ENCODE measurements at regions not wholly inside any gene's neighbourhood (a gene's known extent, or its start where the extent isn't known, plus 50 kb on each side); places are given as distances from the start of the nearest gene placed in this dataset.
A peak's percentile ranks its signal among the peaks of the same experiment; 100 is the strongest.

DNA sequence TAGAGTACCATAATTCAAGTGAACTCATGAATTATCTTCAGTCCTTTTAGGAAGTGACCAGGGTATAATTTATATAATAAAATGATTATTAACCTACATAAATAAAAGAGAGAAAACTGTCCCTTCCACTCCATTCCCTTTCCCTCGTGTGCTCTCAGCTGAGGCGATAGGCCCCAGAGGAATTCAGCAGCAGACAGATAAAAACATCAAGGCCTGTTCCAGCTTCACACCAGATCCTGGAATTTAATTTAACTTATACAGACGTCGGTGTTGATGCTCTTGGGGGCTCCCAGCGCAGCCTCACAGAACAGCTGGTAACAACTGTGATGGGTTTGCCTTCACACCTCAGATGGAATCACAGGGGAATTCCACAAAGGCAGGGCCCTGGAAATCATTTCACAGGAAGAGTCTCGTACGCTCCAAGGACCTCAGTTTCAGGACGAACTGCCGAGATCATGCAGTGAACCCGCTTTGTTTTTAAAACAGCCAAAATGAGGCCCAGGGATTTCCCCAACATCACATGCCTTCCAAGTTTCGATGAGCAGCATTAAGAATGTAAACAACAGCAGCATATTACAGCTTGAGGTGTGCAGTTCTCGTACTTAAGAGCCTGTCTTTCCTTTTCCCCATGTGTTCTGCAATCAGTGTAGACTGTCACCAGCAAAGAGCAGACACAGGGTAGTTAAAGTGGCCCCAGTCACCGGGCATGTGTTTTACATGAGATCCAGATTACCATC lies 73.6 kb upstream of the ALDH1B1 start:
- no peak overlapping the region for H3K4me3 ChIP-seq
- DNase-seq (ENCODE audit: low spot score) (no peak), ATAC-seq (no peak)
- no peaks in the 10 kb centered on the region for H3K36me3 ChIP-seq (ENCODE audit: insufficient read depth)
- H3K27me3 ChIP-seq (ENCODE audit: insufficient read depth), result no peaks in the 10 kb centered on the region
- peaks cover 11% of the 10 kb centered on the region for H3K27me3 Mint-ChIP-seq (ENCODE audit: insufficient read depth, low read depth, poor library complexity)
- peaks cover 7% of the 10 kb centered on the region for H3K36me3 Mint-ChIP-seq (ENCODE audit: low read depth)
- H3K79me2 ChIP-seq (replicated peaks; ENCODE audit: insufficient read depth), result no peaks in the 10 kb centered on the region
- H3K9me2 ChIP-seq (ENCODE audit: insufficient read depth), result no peaks in the 10 kb centered on the region
- no peak overlapping the region for H3K4me3 Mint-ChIP-seq
- H3K4me1 Mint-ChIP-seq, result no peaks in the 10 kb centered on the region; the same call in 1 of the 3 replicates
- no peak for TF ChIP-seq NANOG (IDR thresholded peaks at IDR 0.05; ENCODE audit: borderline replicate concordance)
- peaks cover 6% of the 10 kb centered on the region for H3K9me3 Mint-ChIP-seq
- no peak overlapping the region for H3K27ac Mint-ChIP-seq
- no peak overlapping the region for H3K27ac ChIP-seq (ENCODE audit: low read depth)
- H4K20me1 ChIP-seq (replicated peaks; ENCODE audit: insufficient read depth), result no peaks in the 10 kb centered on the region
- H3K4me1 ChIP-seq (ENCODE audit: insufficient read depth), result no peaks in the 10 kb centered on the region
- H3F3A ChIP-seq (replicated peaks; ENCODE audit: low read depth), result no peaks in the 10 kb centered on the region
- H3K4me2 ChIP-seq, result no peak overlapping the region
- 0 out of 2 replicates have a peak overlapping the region, but pooled peaks have one; percentile 35 for H2AFZ ChIP-seq

GRCh38 chr9:38316166-38316780 lies 76.2 kb upstream of the ALDH1B1 start:
- H3K4me1 Mint-ChIP-seq, result no peaks in the 10 kb centered on the region; the same call in 1 of the 3 replicates
- H3K36me3 Mint-ChIP-seq (ENCODE audit: low read depth), result no peaks in the 10 kb centered on the region
- Histone ChIP-seq H3F3A (replicated peaks; ENCODE audit: low read depth) (no peaks in the 10 kb centered on the region), H3K27ac (ENCODE audit: low read depth) (no peak overlapping the region), H3K4me3 (no peak overlapping the region), H3K36me3 (ENCODE audit: insufficient read depth) (no peaks in the 10 kb centered on the region), H2AFZ (no peak overlapping the region), H4K20me1 (replicated peaks; ENCODE audit: insufficient read depth) (no peaks in the 10 kb centered on the region), H3K9me2 (ENCODE audit: insufficient read depth) (no peaks in the 10 kb centered on the region), H3K27me3 (ENCODE audit: insufficient read depth) (no peaks in the 10 kb centered on the region), H3K79me2 (replicated peaks; ENCODE audit: insufficient read depth) (no peaks in the 10 kb centered on the region), H3K4me2 (no peak overlapping the region), H3K4me1 (ENCODE audit: insufficient read depth) (no peaks in the 10 kb centered on the region)
- ATAC-seq (no peak), DNase-seq (ENCODE audit: low spot score) (no peak)
- H3K9me3 Mint-ChIP-seq, result no peaks in the 10 kb centered on the region
- H3K27me3 Mint-ChIP-seq (ENCODE audit: insufficient read depth, low read depth, poor library complexity), result peaks cover 16% of the 10 kb centered on the region
- H3K4me3 Mint-ChIP-seq, result no peak overlapping the region
- no peak overlapping the region for H3K27ac Mint-ChIP-seq
- TF ChIP-seq JUNB (IDR thresholded peaks at IDR 0.05; ENCODE audit: unreplicated experiment) (no peak), CREB1 (CRISPR knock-in tag; IDR thresholded peaks at IDR 0.05; ENCODE audit: low read depth) (no peak), CTCF (conservative IDR thresholded peaks at IDR 0.05; ENCODE audit: low read depth in 2 of 2) (no peak), ZNF331 (CRISPR knock-in tag; IDR thresholded peaks at IDR 0.05; ENCODE audit: low read depth) (no peak), STAT1 (IDR thresholded peaks at IDR 0.05; ENCODE audit: unreplicated experiment) (no peak), POLR2AphosphoS5 (IDR thresholded peaks at IDR 0.05; ENCODE audit: low read depth) (no peak), EZH2phosphoT487 (IDR thresholded peaks at IDR 0.05; ENCODE audit: unreplicated experiment) (no peak), EZH2 (IDR thresholded peaks at IDR 0.05; ENCODE audit: low read depth, unreplicated experiment) (no peak), ZNF114 (CRISPR knock-in tag; IDR thresholded peaks at IDR 0.05) (no peak), NANOG (IDR thresholded peaks at IDR 0.05; ENCODE audit: borderline replicate concordance) (no peak)
- TF ChIP-seq, protein P1, sequence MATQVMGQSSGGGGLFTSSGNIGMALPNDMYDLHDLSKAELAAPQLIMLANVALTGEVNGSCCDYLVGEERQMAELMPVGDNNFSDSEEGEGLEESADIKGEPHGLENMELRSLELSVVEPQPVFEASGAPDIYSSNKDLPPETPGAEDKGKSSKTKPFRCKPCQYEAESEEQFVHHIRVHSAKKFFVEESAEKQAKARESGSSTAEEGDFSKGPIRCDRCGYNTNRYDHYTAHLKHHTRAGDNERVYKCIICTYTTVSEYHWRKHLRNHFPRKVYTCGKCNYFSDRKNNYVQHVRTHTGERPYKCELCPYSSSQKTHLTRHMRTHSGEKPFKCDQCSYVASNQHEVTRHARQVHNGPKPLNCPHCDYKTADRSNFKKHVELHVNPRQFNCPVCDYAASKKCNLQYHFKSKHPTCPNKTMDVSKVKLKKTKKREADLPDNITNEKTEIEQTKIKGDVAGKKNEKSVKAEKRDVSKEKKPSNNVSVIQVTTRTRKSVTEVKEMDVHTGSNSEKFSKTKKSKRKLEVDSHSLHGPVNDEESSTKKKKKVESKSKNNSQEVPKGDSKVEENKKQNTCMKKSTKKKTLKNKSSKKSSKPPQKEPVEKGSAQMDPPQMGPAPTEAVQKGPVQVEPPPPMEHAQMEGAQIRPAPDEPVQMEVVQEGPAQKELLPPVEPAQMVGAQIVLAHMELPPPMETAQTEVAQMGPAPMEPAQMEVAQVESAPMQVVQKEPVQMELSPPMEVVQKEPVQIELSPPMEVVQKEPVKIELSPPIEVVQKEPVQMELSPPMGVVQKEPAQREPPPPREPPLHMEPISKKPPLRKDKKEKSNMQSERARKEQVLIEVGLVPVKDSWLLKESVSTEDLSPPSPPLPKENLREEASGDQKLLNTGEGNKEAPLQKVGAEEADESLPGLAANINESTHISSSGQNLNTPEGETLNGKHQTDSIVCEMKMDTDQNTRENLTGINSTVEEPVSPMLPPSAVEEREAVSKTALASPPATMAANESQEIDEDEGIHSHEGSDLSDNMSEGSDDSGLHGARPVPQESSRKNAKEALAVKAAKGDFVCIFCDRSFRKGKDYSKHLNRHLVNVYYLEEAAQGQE (IDR thresholded peaks at IDR 0.05; ENCODE audit: unreplicated experiment), result no peak

Measured in GM23338 (cell line).